ENCODE measurements at regions not wholly inside any gene's neighbourhood (a gene's known extent, or its start where the extent isn't known, plus 50 kb on each side); places are given as distances from the start of the nearest gene placed in this dataset.
"Not testable (repeated sequence)": the region's sequence is repeated elsewhere in the genome, so short reads cannot be mapped to it uniquely, and the experiment has no call there.

GRCh38 chr12:76175946-76176345, 91.5 kb upstream of the NAP1L1 start:
- H3F3A ChIP-seq (ENCODE audit: insufficient read depth, low read length, poor library complexity, severe bottlenecking); H3K9me3 ChIP-seq (ENCODE audit: low read length); H3K4me2 ChIP-seq (ENCODE audit: low read length); H3K4me3 ChIP-seq (ENCODE audit: low read length); H3K9me2 ChIP-seq (ENCODE audit: insufficient read depth, low read length); H3K9ac ChIP-seq (ENCODE audit: low read length); H4K20me1 ChIP-seq (ENCODE audit: insufficient read depth); H3K36me3 ChIP-seq (ENCODE audit: insufficient read depth, low read length); H3K27ac ChIP-seq (ENCODE audit: low read length); H3K27me3 ChIP-seq (ENCODE audit: insufficient read depth, low read depth, low read length); H2AFZ ChIP-seq (ENCODE audit: low read depth, low read length); H3K79me2 ChIP-seq (replicated peaks; ENCODE audit: insufficient read depth, low read length): not testable (repeated sequence)

- no peak for TF ChIP-seq EP300 (conservative IDR thresholded peaks at IDR 0.05; ENCODE audit: poor library complexity, severe bottlenecking)
- no peak for TF ChIP-seq EZH2 (IDR thresholded peaks at IDR 0.05; ENCODE audit: borderline replicate concordance, insufficient read depth, low read length, poor library complexity, severe bottlenecking)
- no peak for TF ChIP-seq POLR2AphosphoS5 (IDR thresholded peaks at IDR 0.05)
- TF ChIP-seq CTCF (IDR thresholded peaks at IDR 0.05; ENCODE audit: poor library complexity, severe bottlenecking): no peak
- TF ChIP-seq REST (IDR thresholded peaks at IDR 0.05; ENCODE audit: borderline replicate concordance): no peak
- no peak for TF ChIP-seq MXI1 (conservative IDR thresholded peaks at IDR 0.05; ENCODE audit: poor library complexity, severe bottlenecking)
- no peak for TF ChIP-seq RAD21 (conservative IDR thresholded peaks at IDR 0.05)
- TF ChIP-seq SMC3 (conservative IDR thresholded peaks at IDR 0.05; ENCODE audit: poor library complexity): no peak
- no peaks in the 10 kb centered on the region for H3K27me3 ChIP-seq (ENCODE audit: insufficient read depth, low read depth, low read length)
- H3K9ac ChIP-seq (ENCODE audit: low read length): no peak overlapping the region
- H3K79me2 ChIP-seq (replicated peaks; ENCODE audit: insufficient read depth, low read length): no peaks in the 10 kb centered on the region
- no peaks in the 10 kb centered on the region for H3F3A ChIP-seq (ENCODE audit: insufficient read depth, low read length, poor library complexity, severe bottlenecking)
- no peaks in the 10 kb centered on the region for H3K9me3 ChIP-seq (ENCODE audit: low read length)
- H3K27ac ChIP-seq (ENCODE audit: low read length): no peak overlapping the region
- no peak overlapping the region for H2AFZ ChIP-seq (ENCODE audit: low read depth, low read length)
- H3K36me3 ChIP-seq (ENCODE audit: insufficient read depth, low read length): no peaks in the 10 kb centered on the region
- H3K4me3 ChIP-seq (ENCODE audit: low read length): no peak overlapping the region
- H3K4me2 ChIP-seq (ENCODE audit: low read length): no peak overlapping the region
- no peaks in the 10 kb centered on the region for H3K9me2 ChIP-seq (ENCODE audit: insufficient read depth, low read length)
- H4K20me1 ChIP-seq (ENCODE audit: insufficient read depth): no peaks in the 10 kb centered on the region
Observed at GRCh38 chr12:76173756-76174155, 89.3 kb upstream of the NAP1L1 start.

All from neural cell (in vitro differentiated cells).